ENCODE measurements at regions not wholly inside any gene's neighbourhood (a gene's known extent, or its start where the extent isn't known, plus 50 kb on each side); places are given as distances from the start of the nearest gene placed in this dataset.

- Histone ChIP-seq H3K79me2 (no peaks in the 10 kb centered on the region), H3K4me2 (ENCODE audit: low read length) (no peak overlapping the region), H3K4me3 (ENCODE audit: low read depth, low read length) (no peak overlapping the region), H3K27me3 (ENCODE audit: control insufficient read depth, insufficient read depth, low read length) (no peaks in the 10 kb centered on the region), H3K27ac (no peak overlapping the region), H3K9me3 (ENCODE audit: control insufficient read depth, low read length) (no peaks in the 10 kb centered on the region), H3K4me1 (no peaks in the 10 kb centered on the region), H3K36me3 (ENCODE audit: control insufficient read depth, insufficient read depth, low read length) (no peaks in the 10 kb centered on the region), H2AFZ (no peak overlapping the region), H3K9ac (no peak overlapping the region)
- no peak for TF ChIP-seq CTCF (IDR thresholded peaks at IDR 0.05)
These were observed 306.3 kb upstream of the ANO3 start for GRCh38 chr11:26025676-26026075.

GRCh38 chr11:26026078-26026477 lies 305.9 kb upstream of the ANO3 start:
- TF ChIP-seq CTCF (IDR thresholded peaks at IDR 0.05): no peak
- Histone ChIP-seq H3K27ac (no peak overlapping the region), H2AFZ (no peak overlapping the region), H3K9me3 (ENCODE audit: control insufficient read depth, low read length) (no peaks in the 10 kb centered on the region), H3K79me2 (no peaks in the 10 kb centered on the region), H3K27me3 (ENCODE audit: control insufficient read depth, insufficient read depth, low read length) (no peaks in the 10 kb centered on the region), H3K4me1 (no peaks in the 10 kb centered on the region), H3K9ac (no peak overlapping the region), H3K4me3 (ENCODE audit: low read depth, low read length) (no peak overlapping the region), H3K4me2 (ENCODE audit: low read length) (no peak overlapping the region), H3K36me3 (ENCODE audit: control insufficient read depth, insufficient read depth, low read length) (no peaks in the 10 kb centered on the region)

GRCh38 chr11:26027887-26028286 lies 304.0 kb upstream of the ANO3 start:
- H3K4me1 ChIP-seq: no peaks in the 10 kb centered on the region
- H3K9me3 ChIP-seq (ENCODE audit: control insufficient read depth, low read length): no peaks in the 10 kb centered on the region
- H3K27ac ChIP-seq: no peak overlapping the region
- H2AFZ ChIP-seq: no peak overlapping the region
- no peak overlapping the region for H3K4me2 ChIP-seq (ENCODE audit: low read length)
- no peak overlapping the region for H3K9ac ChIP-seq
- H3K27me3 ChIP-seq (ENCODE audit: control insufficient read depth, insufficient read depth, low read length): no peaks in the 10 kb centered on the region
- no peak overlapping the region for H3K4me3 ChIP-seq (ENCODE audit: low read depth, low read length)
- TF ChIP-seq CTCF (IDR thresholded peaks at IDR 0.05): no peak
- H3K79me2 ChIP-seq: no peaks in the 10 kb centered on the region
- H3K36me3 ChIP-seq (ENCODE audit: control insufficient read depth, insufficient read depth, low read length): no peaks in the 10 kb centered on the region

GRCh38 chr11:26028393-26028911 lies 303.5 kb upstream of the ANO3 start:
- Histone ChIP-seq H3K4me3 (ENCODE audit: low read depth, low read length) (no peak overlapping the region), H3K27me3 (ENCODE audit: control insufficient read depth, insufficient read depth, low read length) (no peaks in the 10 kb centered on the region), H3K4me2 (ENCODE audit: low read length) (no peak overlapping the region), H3K27ac (no peak overlapping the region), H3K4me1 (no peaks in the 10 kb centered on the region), H3K36me3 (ENCODE audit: control insufficient read depth, insufficient read depth, low read length) (no peaks in the 10 kb centered on the region), H3K9me3 (ENCODE audit: control insufficient read depth, low read length) (no peaks in the 10 kb centered on the region), H2AFZ (no peak overlapping the region), H3K9ac (no peak overlapping the region), H3K79me2 (no peaks in the 10 kb centered on the region)
- no peak for TF ChIP-seq CTCF (IDR thresholded peaks at IDR 0.05)

GRCh38 chr11:26030399-26030798 lies 301.5 kb upstream of the ANO3 start:
- no peak for TF ChIP-seq CTCF (IDR thresholded peaks at IDR 0.05)
- Histone ChIP-seq H3K4me2 (ENCODE audit: low read length) (no peak overlapping the region), H2AFZ (no peak overlapping the region), H3K9me3 (ENCODE audit: control insufficient read depth, low read length) (no peaks in the 10 kb centered on the region), H3K79me2 (no peaks in the 10 kb centered on the region), H3K27ac (no peak overlapping the region), H3K36me3 (ENCODE audit: control insufficient read depth, insufficient read depth, low read length) (no peaks in the 10 kb centered on the region), H3K4me1 (no peaks in the 10 kb centered on the region), H3K4me3 (ENCODE audit: low read depth, low read length) (no peak overlapping the region), H3K27me3 (ENCODE audit: control insufficient read depth, insufficient read depth, low read length) (no peaks in the 10 kb centered on the region), H3K9ac (no peak overlapping the region)
